DND-41 (cell line): ENCODE measurements at regions not wholly inside any gene's neighbourhood (a gene's known extent, or its start where the extent isn't known, plus 50 kb on each side); places are given as distances from the start of the nearest gene placed in this dataset.

Experiments
- CTCF ChIP-seq: IDR thresholded peaks from 2 replicates; pipeline ENCODE4 v1.5.1; 2012; ENCODE audit warnings: borderline replicate concordance, low read length, moderate library complexity, mild to moderate bottlenecking; ENCODE audit not compliant: poor library complexity, severe bottlenecking; ENCODE audit errors: extremely low read depth
- EZH2 ChIP-seq: IDR thresholded peaks from 3 replicates; pipeline ENCODE4 v1.6.1; 2012; ENCODE audit warnings: borderline replicate concordance, low read depth, mild to moderate bottlenecking, moderate library complexity, low read length, inconsistent platforms; ENCODE audit not compliant: severe bottlenecking

- TF ChIP-seq EZH2 (no peak), CTCF (no peak)
These were observed 129.6 kb upstream of the ABCA1 start for GRCh38 chr9:105057551-105057950.
